Lower lobe of right lung (tissue), 2 donors: ENCODE measurements at regions not wholly inside any gene's neighbourhood (a gene's known extent, or its start where the extent isn't known, plus 50 kb on each side); places are given as distances from the start of the nearest gene placed in this dataset.

Source experiments
- ATAC-seq, 2 donors: fragments of 200-7000 bp; cut with Tn5 transposase; one replicate each; pipeline ENCODE4 v1.9.1; 2020 to 2022; ENCODE audit warnings: mild to moderate bottlenecking in 2 of 2, moderate library complexity in 2 of 2
- DNase-seq: peaks from one replicate; pipeline ENCODE4 v3.0.0-alpha.2; 2020
- H3K27ac ChIP-seq: fragments of 200-600 bp; one replicate; pipeline ENCODE4 v1.8.0; 2022
- H3K27me3 ChIP-seq: fragments of 200-600 bp; one replicate; pipeline ENCODE4 v1.8.0; 2022; ENCODE audit warnings: low read depth
- H3K36me3 ChIP-seq: fragments of 200-600 bp; one replicate; pipeline ENCODE4 v1.8.0; 2022; ENCODE audit warnings: mild to moderate bottlenecking
- H3K4me1 ChIP-seq: fragments of 200-600 bp; one replicate; pipeline ENCODE4 v1.8.0; 2022
- H3K4me3 ChIP-seq: fragments of 200-600 bp; one replicate; pipeline ENCODE4 v1.8.0; 2022; ENCODE audit warnings: mild to moderate bottlenecking
- H3K9me3 ChIP-seq: fragments of 200-600 bp; one replicate; pipeline ENCODE4 v1.8.0; 2022
- CTCF ChIP-seq: fragments of 200-600 bp; IDR thresholded peaks from one replicate; pipeline ENCODE4 v1.8.0; 2022; ENCODE audit warnings: antibody characterized with exemption, mild to moderate bottlenecking
- intact Hi-C: fragments of 100-400 bp; cut with DNase I; formaldehyde crosslinking; loops from one replicate; pipeline ENCODE4 v1.11.0; 2022
- donor health status: DM: no; HTN: yes; CAD: no; lungs with severe emphysema.

GRCh38 chr6:19734519-19734918, 102.7 kb upstream of the ID4 start:
- H3K9me3 ChIP-seq = no peaks in the 10 kb centered on the region
- H3K27me3 ChIP-seq = no peaks in the 10 kb centered on the region
- no peaks in the 10 kb centered on the region for H3K36me3 ChIP-seq
- TF ChIP-seq CTCF = no peak
- H3K27ac ChIP-seq = no peak overlapping the region
- no peak overlapping the region for H3K4me3 ChIP-seq
- no peak for ATAC-seq
- no peak for DNase-seq
- intact Hi-C loops = no loop called here
- no peaks in the 10 kb centered on the region for H3K4me1 ChIP-seq

GRCh38 chr6:19736066-19736465, 101.1 kb upstream of the ID4 start:
- H3K27me3 ChIP-seq = no peaks in the 10 kb centered on the region
- no peaks in the 10 kb centered on the region for H3K4me1 ChIP-seq
- intact Hi-C loops = no loop called here
- H3K36me3 ChIP-seq = no peaks in the 10 kb centered on the region
- ATAC-seq (no peak), DNase-seq (no peak)
- no peak overlapping the region for H3K4me3 ChIP-seq
- no peak overlapping the region for H3K27ac ChIP-seq
- H3K9me3 ChIP-seq = no peaks in the 10 kb centered on the region
- no peak for TF ChIP-seq CTCF

- Histone ChIP-seq H3K27me3 (no peaks in the 10 kb centered on the region), H3K4me3 (no peak overlapping the region), H3K36me3 (no peaks in the 10 kb centered on the region), H3K9me3 (no peaks in the 10 kb centered on the region), H3K4me1 (no peaks in the 10 kb centered on the region), H3K27ac (no peak overlapping the region)
- intact Hi-C loops = no loop called here
- no peak for TF ChIP-seq CTCF
- DNase-seq (no peak), ATAC-seq (no peak)
These were observed 99.2 kb upstream of the ID4 start for GRCh38 chr6:19738010-19738409.

GRCh38 chr6:19749722-19750121, 87.4 kb upstream of the ID4 start:
- DNase-seq (no peak), ATAC-seq (no peak)
- H3K9me3 ChIP-seq = no peaks in the 10 kb centered on the region
- no peaks in the 10 kb centered on the region for H3K27me3 ChIP-seq
- H3K4me1 ChIP-seq = no peaks in the 10 kb centered on the region
- no peak overlapping the region for H3K27ac ChIP-seq
- H3K36me3 ChIP-seq = no peaks in the 10 kb centered on the region
- no peak overlapping the region for H3K4me3 ChIP-seq
- no peak for TF ChIP-seq CTCF
- intact Hi-C loops = no loop called here

GRCh38 chr6:19752746-19753145, 84.4 kb upstream of the ID4 start:
- no peak for TF ChIP-seq CTCF
- intact Hi-C loops = no loop called here
- ATAC-seq = no peak

GRCh38 chr6:19753826-19754225, 83.3 kb upstream of the ID4 start:
- Histone ChIP-seq H3K4me3 (no peak overlapping the region), H3K4me1 (no peaks in the 10 kb centered on the region), H3K27ac (no peak overlapping the region), H3K27me3 (no peaks in the 10 kb centered on the region), H3K36me3 (no peaks in the 10 kb centered on the region), H3K9me3 (no peaks in the 10 kb centered on the region)
- no peak for DNase-seq
- TF ChIP-seq CTCF = no peak
- intact Hi-C loops = no loop called here
- no peak for ATAC-seq

More at GRCh38 chr6:19752746-19753145, 84.4 kb upstream of the ID4 start:
- Histone ChIP-seq H3K4me1 (no peaks in the 10 kb centered on the region), H3K9me3 (no peaks in the 10 kb centered on the region), H3K36me3 (no peaks in the 10 kb centered on the region), H3K4me3 (no peak overlapping the region), H3K27me3 (no peaks in the 10 kb centered on the region), H3K27ac (no peak overlapping the region)
- DNase-seq = no peak
